ENCODE measurements at regions not wholly inside any gene's neighbourhood (a gene's known extent, or its start where the extent isn't known, plus 50 kb on each side); places are given as distances from the start of the nearest gene placed in this dataset.
"Not testable (repeated sequence)": the region's sequence is repeated elsewhere in the genome, so short reads cannot be mapped to it uniquely, and the experiment has no call there.

DNA sequence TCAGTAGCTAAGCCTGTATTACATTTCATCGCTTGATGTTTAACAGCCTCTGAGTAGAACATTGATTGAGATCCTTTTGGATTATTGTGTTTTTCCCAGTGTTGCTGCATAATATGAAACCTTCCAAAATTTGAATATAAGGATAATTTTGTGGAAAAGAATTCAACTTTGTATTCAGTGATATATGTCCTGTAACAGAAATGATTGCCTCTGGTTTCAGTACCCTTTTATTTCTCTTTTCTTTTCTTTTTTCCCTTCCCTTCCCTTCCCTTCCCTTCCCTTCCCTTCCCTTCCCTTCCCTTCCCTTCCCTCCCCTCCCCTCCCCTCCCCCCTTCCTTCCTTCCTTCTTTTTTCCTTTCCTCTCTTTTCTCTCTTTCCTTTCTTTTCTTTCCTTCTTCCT is 74.6 kb downstream of the UTRN start:
- no peak for DNase-seq (ENCODE audit: low read depth)

DNA sequence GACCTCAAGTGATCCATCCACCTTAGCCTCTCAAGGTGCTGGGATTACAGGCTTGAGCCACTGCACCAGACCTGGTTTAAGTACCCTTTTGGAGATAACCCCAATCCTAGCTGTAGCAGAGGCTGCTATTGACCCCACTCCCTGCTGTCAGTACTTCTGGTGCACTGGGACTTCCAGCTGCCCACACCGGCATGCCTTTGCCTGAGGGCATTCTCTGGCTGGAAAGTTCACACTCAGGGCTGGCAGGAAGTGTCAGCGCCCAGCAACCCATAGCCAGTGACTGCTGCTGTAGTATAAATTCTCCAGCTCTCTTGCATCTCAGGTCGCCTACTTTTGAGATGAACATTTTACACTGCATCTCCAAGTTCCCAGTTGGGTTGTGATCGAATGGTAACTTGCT is 75.3 kb downstream of the UTRN start:
- DNase-seq (ENCODE audit: low read depth), result no peak

DNA sequence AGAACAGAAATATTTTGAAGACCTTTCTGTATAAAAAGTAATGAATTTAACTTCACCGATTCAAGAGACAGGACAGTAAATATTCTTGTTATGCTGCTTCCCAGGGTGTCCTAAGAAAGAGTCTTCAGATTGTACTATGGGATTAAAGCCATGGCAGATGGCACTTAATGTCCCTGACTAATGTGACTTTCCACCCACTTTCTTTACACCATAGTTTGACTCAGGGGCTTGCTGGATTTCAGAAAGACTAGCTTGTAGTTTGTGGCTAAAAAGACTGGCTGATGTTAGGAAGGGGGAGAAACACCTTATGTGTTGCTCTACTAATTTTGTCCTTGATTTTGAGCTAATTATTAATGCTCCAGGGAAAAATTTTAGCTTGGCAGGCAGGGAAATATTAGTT is 75.9 kb downstream of the UTRN start:
- no peak for DNase-seq (ENCODE audit: low read depth)

DNA sequence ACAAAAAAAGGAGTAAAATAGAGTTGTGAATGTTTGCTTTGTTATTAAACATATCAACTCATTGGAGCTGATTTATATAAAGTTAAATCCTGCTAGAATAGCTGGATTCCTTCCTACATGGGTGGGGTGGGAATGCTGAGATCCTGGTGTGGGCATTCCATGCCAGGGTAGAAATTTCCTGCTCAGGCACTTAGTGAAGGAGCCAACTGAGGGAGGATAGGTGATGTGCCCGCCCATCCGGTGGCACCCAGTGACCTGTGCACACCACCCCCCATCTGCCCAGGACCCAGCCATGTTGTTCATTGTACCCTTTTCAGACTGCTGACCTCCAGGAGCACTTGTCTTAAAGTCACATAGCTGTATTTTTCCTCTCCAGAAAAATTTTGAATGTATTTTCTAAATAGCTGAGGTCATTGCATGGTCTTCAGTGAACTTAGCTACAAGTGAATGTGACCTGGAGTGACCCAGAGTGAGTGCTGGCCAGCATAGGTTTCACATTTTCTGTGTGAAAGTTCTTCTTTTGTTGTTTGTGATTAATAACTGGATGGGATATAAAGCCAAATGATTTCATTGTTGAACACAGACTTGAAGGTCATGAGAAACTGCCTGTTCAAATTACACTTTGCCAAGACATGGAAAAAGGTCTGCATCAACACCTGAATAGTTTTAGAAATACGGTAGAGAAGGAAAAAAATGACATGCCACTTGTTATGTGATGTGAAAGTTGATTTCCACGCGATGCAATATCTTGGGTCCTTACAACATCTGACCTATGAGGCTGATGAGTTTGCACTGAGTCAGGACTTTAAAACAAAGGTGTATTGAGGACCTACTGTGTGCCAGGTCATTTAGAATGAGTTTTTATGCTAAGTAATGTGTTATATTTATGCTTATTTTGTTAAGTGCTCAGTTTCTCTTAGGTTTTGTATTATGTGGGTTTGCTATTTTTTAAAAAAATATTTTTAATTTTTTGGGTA is 77.2 kb downstream of the UTRN start:
- no peak for DNase-seq (ENCODE audit: low read depth)

DNA sequence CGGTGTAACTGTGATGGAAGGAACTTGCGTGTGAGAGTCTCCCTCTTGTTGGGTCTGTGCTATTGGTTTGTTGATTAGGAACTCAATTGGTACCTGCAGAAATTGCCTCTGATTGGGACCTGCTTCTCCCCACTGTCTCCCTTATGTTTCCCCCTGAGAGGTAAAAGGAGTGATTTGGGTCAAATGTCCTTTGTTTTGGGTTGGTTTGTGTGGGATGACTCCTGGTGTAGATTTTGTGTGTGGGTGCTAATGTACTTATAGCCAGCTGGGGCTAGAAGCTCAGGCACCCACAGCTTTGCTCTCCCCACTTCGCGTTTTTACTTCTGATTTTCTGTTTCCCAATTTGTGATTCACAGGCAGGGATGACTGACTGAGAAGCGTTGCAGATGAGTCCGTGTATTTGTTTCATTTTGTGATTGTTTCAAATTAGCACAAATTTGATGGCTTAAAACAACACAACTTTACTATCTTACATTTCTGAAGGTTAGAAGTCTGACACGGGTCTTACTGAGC is 79.1 kb downstream of the UTRN start:
- no peak for DNase-seq (ENCODE audit: low read depth)

- DNase-seq (ENCODE audit: low read depth), result no peak
Measured at GRCh38 chr6:144364782-144365181, 79.6 kb downstream of the UTRN start.

DNA sequence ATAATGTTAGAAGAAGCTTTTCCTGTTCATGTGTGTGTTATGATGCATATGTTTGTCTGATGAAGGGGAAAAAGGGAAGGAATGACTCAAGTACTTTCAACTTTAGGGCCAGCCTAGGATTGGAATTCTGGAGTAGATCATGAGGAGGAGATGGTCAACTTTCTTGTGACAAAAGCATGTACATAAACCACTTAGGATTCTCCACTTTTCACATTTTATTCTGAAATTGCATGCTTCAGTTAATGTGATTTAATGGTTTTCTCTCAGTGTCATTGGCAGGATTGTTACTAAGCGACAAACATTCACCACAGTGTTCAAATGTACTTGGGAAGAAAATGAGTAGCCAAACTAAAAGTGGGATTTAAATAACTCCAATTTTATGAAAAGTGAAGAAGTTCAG is 80.1 kb downstream of the UTRN start:
- DNase-seq (ENCODE audit: low read depth), result no peak

DNA sequence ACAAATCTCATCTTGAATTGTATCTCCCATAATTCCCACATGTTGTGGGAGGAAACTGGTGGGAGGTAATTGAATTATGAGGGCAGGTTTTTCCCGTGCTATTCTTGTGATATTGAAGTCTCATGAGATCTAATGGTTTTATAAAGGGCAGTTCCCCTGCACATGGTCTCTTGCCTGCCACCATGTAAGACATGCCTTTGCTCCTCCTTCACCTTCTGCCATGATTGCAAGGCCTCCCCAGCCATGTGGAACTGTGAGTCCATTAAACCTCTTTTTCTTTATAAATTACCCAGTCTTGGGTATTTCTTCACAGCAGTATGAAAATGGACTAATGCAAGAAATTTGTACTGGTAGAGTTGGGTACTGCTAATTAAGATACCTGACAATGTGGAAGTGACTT is 84.6 kb downstream of the UTRN start:
- not testable (repeated sequence) for DNase-seq (ENCODE audit: low read depth)

DNA sequence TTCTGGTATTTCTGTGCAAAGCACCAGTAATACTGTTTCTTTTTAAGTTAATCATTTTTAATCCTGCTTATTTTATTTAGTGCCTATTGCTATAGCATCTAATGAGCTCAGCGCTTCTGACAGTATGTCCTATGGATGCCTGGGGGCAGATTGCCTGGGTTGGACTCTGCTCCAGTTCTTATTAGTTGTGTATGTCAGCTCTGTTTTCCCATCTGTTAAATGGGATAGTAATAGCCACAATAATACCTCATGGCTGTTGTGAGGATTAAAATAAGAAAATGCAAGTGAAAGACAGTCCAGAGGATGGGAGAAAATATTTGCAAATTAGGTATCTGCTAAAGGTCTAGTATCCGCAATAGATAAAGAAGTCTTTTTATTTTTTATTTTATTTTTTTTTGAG is 87.0 kb downstream of the UTRN start:
- DNase-seq (ENCODE audit: low read depth), result no peak

- DNase-seq (ENCODE audit: low read depth), result no peak
Measured at GRCh38 chr6:144372611-144373594, 87.8 kb downstream of the UTRN start.

DNA sequence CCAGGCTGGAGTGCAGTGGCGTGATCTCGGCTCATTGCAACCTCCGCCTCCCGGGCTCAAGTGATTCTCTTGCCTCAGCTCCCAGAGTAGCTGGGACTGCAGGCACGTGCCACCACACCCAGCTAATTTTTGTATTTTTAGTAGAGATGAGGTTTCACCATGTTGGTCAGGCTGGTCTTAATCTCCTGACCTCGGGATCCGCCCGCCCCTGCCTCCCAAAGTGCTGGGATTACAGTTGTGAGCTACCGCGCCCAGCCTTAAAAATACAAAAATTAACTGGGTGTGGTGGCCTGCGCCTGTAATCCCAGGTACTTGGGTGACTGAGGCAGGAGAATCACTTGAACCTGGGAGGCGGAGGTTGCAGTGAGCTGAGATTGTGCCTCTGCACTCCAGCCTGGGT is 89.4 kb downstream of the UTRN start:
- not testable (repeated sequence) for DNase-seq (ENCODE audit: low read depth)

- DNase-seq (ENCODE audit: low read depth), result no peak
Measured at GRCh38 chr6:144377586-144378210, 92.6 kb downstream of the UTRN start.

- no peak for DNase-seq (ENCODE audit: low read depth)
Measured at GRCh38 chr6:144378437-144378836, 93.3 kb downstream of the UTRN start.

- no peak for DNase-seq (ENCODE audit: low read depth)
Measured at GRCh38 chr6:144379356-144379755, 94.2 kb downstream of the UTRN start.

DNA sequence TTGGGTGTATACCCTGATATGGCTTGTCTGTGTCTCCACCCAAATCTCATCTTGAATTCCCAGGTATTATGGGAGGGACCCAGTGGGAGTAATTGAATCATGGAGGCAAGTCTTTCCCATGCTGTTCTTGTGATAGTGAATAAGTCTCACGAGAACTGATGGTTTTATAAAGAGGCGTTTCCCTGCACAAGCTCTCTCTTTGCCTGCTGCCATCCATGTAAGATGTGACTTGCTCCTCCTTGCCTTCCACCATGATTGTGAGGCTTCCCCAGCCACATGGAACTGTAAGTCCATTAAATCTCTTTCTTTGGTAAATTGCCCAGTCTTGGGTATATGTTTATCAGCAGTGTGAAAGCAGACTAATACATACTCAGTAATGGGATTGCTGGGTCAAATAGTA is 96.4 kb downstream of the UTRN start:
- DNase-seq (ENCODE audit: low read depth), result not testable (repeated sequence)

DNA sequence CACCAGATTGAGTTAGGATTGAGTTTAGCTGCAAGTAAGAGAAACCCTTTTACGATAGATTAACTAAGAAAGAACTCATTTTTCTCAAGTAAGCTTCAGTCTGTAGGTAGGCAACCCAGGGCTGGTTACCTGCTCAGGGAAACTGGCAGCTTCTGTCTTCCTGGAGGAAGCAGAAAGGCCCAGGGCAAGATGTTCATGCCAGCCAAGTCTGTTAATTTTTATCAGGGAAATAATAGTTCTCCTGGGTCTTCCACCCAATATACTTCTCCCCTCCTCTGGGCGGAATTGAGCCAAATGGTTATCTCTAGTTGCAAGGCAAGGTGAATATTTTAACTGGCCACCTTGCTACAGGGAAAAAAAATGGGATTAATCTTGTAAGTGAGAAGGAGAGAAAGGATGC is 98.2 kb downstream of the UTRN start:
- no peak for DNase-seq (ENCODE audit: low read depth)

- no peak for DNase-seq (ENCODE audit: low read depth)
Measured at GRCh38 chr6:144384427-144384826, 99.3 kb downstream of the UTRN start.

- DNase-seq (ENCODE audit: low read depth), result not testable (repeated sequence)
Measured at GRCh38 chr6:144389474-144389873, 104.3 kb downstream of the UTRN start.

DNA sequence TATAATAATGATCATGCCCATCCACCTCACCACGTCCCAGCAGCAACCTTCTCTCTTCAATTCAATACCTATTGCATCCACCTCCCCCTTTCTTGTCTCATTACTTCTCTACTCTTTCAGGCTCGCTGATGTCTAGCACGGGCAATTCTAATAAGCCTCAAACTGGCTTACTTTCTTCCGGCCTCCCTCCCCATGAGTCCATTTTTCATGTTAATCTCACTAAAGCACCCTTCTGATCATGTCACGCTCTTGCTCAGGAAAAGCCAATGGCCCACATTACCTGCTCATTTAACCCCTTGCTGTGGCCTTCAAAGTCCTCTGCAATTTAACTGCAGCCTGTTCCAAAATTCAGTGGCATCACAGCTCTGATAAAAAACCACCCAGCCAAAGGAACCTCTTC is 105.1 kb downstream of the UTRN start:
- no peak for DNase-seq (ENCODE audit: low read depth)

DNA sequence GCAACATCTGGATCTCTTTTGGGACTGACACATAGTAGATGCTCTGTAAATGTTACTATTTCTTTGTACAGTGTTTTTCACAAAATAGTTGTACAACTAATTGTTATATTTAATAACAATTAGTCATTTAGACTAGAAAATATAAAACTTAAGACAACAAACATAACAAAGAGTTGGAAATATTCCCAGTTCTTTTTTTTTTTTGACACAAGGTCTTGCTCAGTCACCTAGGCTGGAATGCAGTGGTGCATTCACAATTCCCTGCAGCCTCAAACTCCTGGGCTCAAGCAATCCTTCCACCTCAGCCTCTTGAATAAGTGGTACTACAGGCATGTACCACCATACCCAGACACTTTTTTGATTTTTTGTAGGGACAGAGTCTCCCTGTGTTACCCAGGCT is 105.8 kb downstream of the UTRN start:
- no peak for DNase-seq (ENCODE audit: low read depth)

- DNase-seq (ENCODE audit: low read depth), result no peak
Measured at GRCh38 chr6:144392536-144392935, 107.4 kb downstream of the UTRN start.

GRCh38 chr6:144394210-144394609 is 109.1 kb downstream of the UTRN start:
- no peak for DNase-seq (ENCODE audit: low read depth)
